ENCODE measurements at regions not wholly inside any gene's neighbourhood (a gene's known extent, or its start where the extent isn't known, plus 50 kb on each side); places are given as distances from the start of the nearest gene placed in this dataset.
"Not testable (repeated sequence)": the region's sequence is repeated elsewhere in the genome, so short reads cannot be mapped to it uniquely, and the experiment has no call there.

- peak; percentile 73 for DNase-seq (ENCODE audit: low read depth)
- TF ChIP-seq CTCF (IDR thresholded peaks at IDR 0.05; ENCODE audit: insufficient read depth, low read depth, low read length, missing control alignments) = no peak
- no peak overlapping the region for H3K4me3 ChIP-seq (ENCODE audit: low read length)
These were observed 62.5 kb upstream of the LIPC start for GRCh38 chr15:58369261-58369701.

- no peak for DNase-seq (ENCODE audit: low read depth)
- TF ChIP-seq CTCF (IDR thresholded peaks at IDR 0.05; ENCODE audit: insufficient read depth, low read depth, low read length, missing control alignments) = no peak
- H3K4me3 ChIP-seq (ENCODE audit: low read length) = no peak overlapping the region
These were observed 61.8 kb upstream of the LIPC start for GRCh38 chr15:58369956-58370355.

GRCh38 chr15:58374147-58374546, 57.6 kb upstream of the LIPC start:
- no peak overlapping the region for H3K4me3 ChIP-seq (ENCODE audit: low read length)
- no peak for DNase-seq (ENCODE audit: low read depth)
- no peak for TF ChIP-seq CTCF (IDR thresholded peaks at IDR 0.05; ENCODE audit: insufficient read depth, low read depth, low read length, missing control alignments)

GRCh38 chr15:58377193-58377592, 54.6 kb upstream of the LIPC start:
- no peak overlapping the region for H3K4me3 ChIP-seq (ENCODE audit: low read length)
- no peak for DNase-seq (ENCODE audit: low read depth)
- TF ChIP-seq CTCF (IDR thresholded peaks at IDR 0.05; ENCODE audit: insufficient read depth, low read depth, low read length, missing control alignments) = no peak

- DNase-seq (ENCODE audit: low read depth) = peak; percentile 57
These were observed 53.3 kb upstream of the LIPC start for GRCh38 chr15:58378241-58379085.

GRCh38 chr15:58379454-58379853, 52.3 kb upstream of the LIPC start:
- not testable (repeated sequence) for DNase-seq (ENCODE audit: low read depth); H3K4me3 ChIP-seq (ENCODE audit: low read length)

More at GRCh38 chr15:58378241-58379085, 53.3 kb upstream of the LIPC start:
- TF ChIP-seq CTCF (IDR thresholded peaks at IDR 0.05; ENCODE audit: insufficient read depth, low read depth, low read length, missing control alignments) = no peak
- no peak overlapping the region for H3K4me3 ChIP-seq (ENCODE audit: low read length)

- no peak for TF ChIP-seq CTCF (IDR thresholded peaks at IDR 0.05; ENCODE audit: insufficient read depth, low read depth, low read length, missing control alignments)
- no peak overlapping the region for H3K4me3 ChIP-seq (ENCODE audit: low read length)
- DNase-seq (ENCODE audit: low read depth) = no peak
These were observed 51.4 kb upstream of the LIPC start for GRCh38 chr15:58380280-58380945.

All from epithelial cell of esophagus (primary cell).